ENCODE measurements at regions not wholly inside any gene's neighbourhood (a gene's known extent, or its start where the extent isn't known, plus 50 kb on each side); places are given as distances from the start of the nearest gene placed in this dataset.

DNA sequence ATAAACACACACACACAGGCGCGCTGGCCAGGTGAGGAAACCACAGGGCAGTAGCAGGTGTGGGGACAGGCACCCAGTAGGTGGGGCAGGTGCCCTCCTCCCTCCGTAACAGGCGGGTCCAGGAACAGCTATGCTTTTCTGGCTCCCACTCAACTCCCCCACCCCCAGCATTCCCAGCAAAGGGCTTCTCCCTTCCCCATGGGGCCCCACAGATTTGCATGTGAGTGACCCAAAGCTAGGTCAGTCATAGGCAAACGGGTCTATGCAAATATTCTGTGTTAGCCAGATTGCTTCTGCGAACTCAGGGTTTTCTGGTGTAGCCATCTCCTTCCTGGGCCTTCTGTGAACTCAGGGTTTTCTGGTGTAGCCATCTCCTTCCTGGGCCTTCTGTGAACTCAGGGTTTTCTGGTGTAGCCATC, 114.2 kb downstream of the SIK1 start:
- Histone ChIP-seq H3K4me3 (no peak overlapping the region), H3K27me3 (peaks cover 0 to 8% of the 10 kb centered on the region in 2 donors), H3K9me3 (peaks cover 0 to under 1% of the 10 kb centered on the region in 2 donors), H3K27ac (no peak overlapping the region), H3K4me1 (no peaks in the 10 kb centered on the region), H3K36me3 (no peaks in the 10 kb centered on the region)
- TF ChIP-seq, protein P1, sequence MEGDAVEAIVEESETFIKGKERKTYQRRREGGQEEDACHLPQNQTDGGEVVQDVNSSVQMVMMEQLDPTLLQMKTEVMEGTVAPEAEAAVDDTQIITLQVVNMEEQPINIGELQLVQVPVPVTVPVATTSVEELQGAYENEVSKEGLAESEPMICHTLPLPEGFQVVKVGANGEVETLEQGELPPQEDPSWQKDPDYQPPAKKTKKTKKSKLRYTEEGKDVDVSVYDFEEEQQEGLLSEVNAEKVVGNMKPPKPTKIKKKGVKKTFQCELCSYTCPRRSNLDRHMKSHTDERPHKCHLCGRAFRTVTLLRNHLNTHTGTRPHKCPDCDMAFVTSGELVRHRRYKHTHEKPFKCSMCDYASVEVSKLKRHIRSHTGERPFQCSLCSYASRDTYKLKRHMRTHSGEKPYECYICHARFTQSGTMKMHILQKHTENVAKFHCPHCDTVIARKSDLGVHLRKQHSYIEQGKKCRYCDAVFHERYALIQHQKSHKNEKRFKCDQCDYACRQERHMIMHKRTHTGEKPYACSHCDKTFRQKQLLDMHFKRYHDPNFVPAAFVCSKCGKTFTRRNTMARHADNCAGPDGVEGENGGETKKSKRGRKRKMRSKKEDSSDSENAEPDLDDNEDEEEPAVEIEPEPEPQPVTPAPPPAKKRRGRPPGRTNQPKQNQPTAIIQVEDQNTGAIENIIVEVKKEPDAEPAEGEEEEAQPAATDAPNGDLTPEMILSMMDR (IDR thresholded peaks at IDR 0.05): no peak
- peak in 2 of 4 donors; percentile 48 to 65 for DNase-seq
- ATAC-seq: peak; percentile 59
- intact Hi-C loops (cut with DNase I): no loop called here

DNA sequence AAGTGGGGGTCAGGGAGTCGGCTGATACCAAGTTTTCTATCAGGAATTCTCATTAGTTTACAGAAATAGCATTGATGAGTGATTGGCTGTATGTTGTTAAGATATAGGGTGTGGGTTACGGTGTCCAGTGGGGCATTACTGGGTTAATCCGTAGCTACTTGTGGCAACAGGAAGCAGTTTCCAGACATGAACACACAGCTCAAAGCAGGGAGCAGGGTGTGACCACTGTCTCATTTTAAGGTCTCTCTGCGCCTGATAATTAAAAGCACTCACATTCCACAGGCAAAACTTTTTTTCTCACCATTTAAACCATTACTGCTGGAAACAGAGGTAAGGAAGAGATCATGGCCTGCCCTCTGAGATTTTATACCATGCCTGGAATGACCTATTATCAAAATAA, 114.9 kb downstream of the SIK1 start:
- DNase-seq (no peak), ATAC-seq (no peak)
- Histone ChIP-seq H3K36me3 (no peaks in the 10 kb centered on the region), H3K4me1 (no peaks in the 10 kb centered on the region), H3K27ac (no peak overlapping the region), H3K9me3 (no peaks in the 10 kb centered on the region), H3K27me3 (peaks cover 0 to 8% of the 10 kb centered on the region in 2 donors), H3K4me3 (no peak overlapping the region)
- intact Hi-C loops (cut with DNase I): no loop called here
- TF ChIP-seq, protein P1 (IDR thresholded peaks at IDR 0.05): no peak

GRCh38 chr21:43311301-43311817, 115.6 kb downstream of the SIK1 start:
- Histone ChIP-seq H3K36me3 (no peaks in the 10 kb centered on the region), H3K4me3 (no peak overlapping the region), H3K9me3 (no peaks in the 10 kb centered on the region), H3K4me1 (no peaks in the 10 kb centered on the region), H3K27ac (no peak overlapping the region), H3K27me3 (peaks cover 0 to 8% of the 10 kb centered on the region in 2 donors)
- TF ChIP-seq, protein P1 (IDR thresholded peaks at IDR 0.05): no peak
- peak in 1 of 4 donors; percentile 34 for DNase-seq
- no peak for ATAC-seq
- intact Hi-C loops (cut with DNase I): no loop called here

DNA sequence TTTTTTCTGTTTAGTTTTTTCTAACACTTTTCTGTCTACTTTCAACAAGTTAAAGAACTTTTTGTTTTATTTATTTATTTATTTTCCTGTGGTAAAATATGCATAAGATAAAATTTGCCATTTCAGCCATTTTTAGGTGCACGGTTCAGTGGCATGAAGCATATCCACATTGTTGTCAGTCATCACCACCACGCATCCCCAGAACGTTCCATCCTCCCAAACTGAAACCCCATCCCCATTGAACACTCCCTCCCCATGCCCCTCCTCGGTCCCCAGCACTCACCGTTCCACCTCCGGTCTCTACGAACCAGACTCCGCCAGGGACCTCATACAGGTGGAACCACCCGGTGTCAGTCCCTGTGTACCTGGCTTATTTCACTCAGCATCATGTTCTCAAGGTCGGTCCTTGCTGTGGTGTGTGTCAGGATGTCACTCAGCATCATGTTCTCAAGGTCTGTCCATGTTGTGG, 118.1 kb downstream of the SIK1 start:
- H3K9me3 ChIP-seq: no peaks in the 10 kb centered on the region
- ATAC-seq (no peak), DNase-seq (no peak)
- H3K27ac ChIP-seq: no peak overlapping the region
- TF ChIP-seq, protein P1 (IDR thresholded peaks at IDR 0.05): no peak
- no peaks in the 10 kb centered on the region for H3K27me3 ChIP-seq
- H3K4me3 ChIP-seq: no peak overlapping the region
- intact Hi-C loops (cut with DNase I): no loop called here
- H3K4me1 ChIP-seq: no peaks in the 10 kb centered on the region
- no peaks in the 10 kb centered on the region for H3K36me3 ChIP-seq

DNA sequence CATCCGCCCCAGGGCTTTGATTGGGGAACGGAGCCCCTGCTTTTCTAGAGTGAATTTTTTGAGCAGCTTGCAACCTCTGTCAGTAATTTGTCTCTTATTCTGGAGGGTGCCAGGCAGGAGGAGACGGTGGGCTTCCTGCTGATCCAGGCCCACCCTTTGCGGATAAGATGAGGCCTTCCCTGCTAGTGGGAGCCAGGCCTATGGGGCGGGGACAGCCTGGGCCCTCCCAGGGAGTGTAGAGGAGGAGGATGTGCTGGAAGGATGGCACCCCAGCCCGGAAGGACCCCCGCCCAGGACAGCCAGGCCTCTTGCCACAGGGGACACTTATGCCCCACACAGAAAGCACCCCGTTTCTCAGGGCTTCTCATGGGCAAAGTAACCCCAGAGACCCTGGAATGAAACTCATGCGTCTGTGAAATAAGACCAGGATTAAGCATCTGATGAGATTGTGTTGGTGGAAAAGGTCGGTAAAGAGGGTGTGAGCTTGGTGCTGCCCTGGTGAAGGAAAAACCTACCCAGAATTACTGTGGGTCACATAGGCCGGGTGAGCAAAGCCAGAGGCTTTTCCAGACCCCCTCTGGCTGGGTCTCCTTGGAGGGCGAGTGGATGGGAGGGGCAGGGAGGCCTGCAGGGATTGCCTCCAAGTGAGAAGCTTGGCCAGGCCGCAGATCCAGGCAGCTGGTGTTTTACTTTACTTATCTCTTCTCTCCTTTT, 118.7 kb downstream of the SIK1 start:
- H3K4me3 ChIP-seq: no peak overlapping the region
- H3K4me1 ChIP-seq: no peaks in the 10 kb centered on the region
- TF ChIP-seq, protein P1 (IDR thresholded peaks at IDR 0.05): no peak
- no peaks in the 10 kb centered on the region for H3K27me3 ChIP-seq
- DNase-seq (peak in 2 of 4 donors; percentile 24 to 54), ATAC-seq (no peak)
- H3K9me3 ChIP-seq: no peaks in the 10 kb centered on the region
- intact Hi-C loops (cut with DNase I): no loop called here
- no peak overlapping the region for H3K27ac ChIP-seq
- no peaks in the 10 kb centered on the region for H3K36me3 ChIP-seq

Measured in left lung (tissue), 4 donors.